Left cardiac atrium (tissue), 4 donors: ENCODE measurements at regions not wholly inside any gene's neighbourhood (a gene's known extent, or its start where the extent isn't known, plus 50 kb on each side); places are given as distances from the start of the nearest gene placed in this dataset.
A peak's percentile ranks its signal among the peaks of the same experiment; 100 is the strongest.
"Not testable (repeated sequence)": the region's sequence is repeated elsewhere in the genome, so short reads cannot be mapped to it uniquely, and the experiment has no call there.

ENCODE experiments used
- ATAC-seq, 2 donors: fragments of 200-7000 bp; cut with Tn5 transposase; one replicate each; pipeline ENCODE4 v1.9.1; 2020; ENCODE audit warnings: mild to moderate bottlenecking in 2 of 2, moderate library complexity in 2 of 2
- DNase-seq: peaks from one replicate; pipeline ENCODE4 v3.0.0-alpha.2; 2020
- intact Hi-C, 2 donors: fragments of 100-400 bp; cut with DNase I; formaldehyde crosslinking; loops; one replicate each; pipeline versions ENCODE4 v1.14.1 to v1.15.1; 2022 to 2023
- donor health status: DM: no; HTN: yes; CAD: no.
- donor health status: DM: no; HTN: yes; CAD: no; lungs with severe emphysema.
- donor health status: DM: yes; HTN: yes; CAD: no.
- donor health status: Dilated cardiomyopathy.

- DNase-seq (no peak), ATAC-seq (no peak)
- intact Hi-C loops, result no loop called here
Measured at GRCh38 chr14:80313806-80314205, 102.5 kb upstream of the DIO2 start.

GRCh38 chr14:80310938-80311750 is 99.8 kb upstream of the DIO2 start:
- peak in 1 of 2 donors; percentile 57 for ATAC-seq

GRCh38 chr14:80304125-80304766 is 92.9 kb upstream of the DIO2 start:
- DNase-seq (no peak), ATAC-seq (peak in 1 of 2 donors; percentile 40)
- intact Hi-C loops, result no loop called here

More at GRCh38 chr14:80310938-80311750, 99.8 kb upstream of the DIO2 start:
- no peak for DNase-seq
- intact Hi-C loops, result no loop called here

- ATAC-seq, result no peak
- intact Hi-C loops, result no loop called here
- no peak for DNase-seq
Measured at GRCh38 chr14:80300351-80300750, 89.0 kb upstream of the DIO2 start.

GRCh38 chr14:80298491-80299017 is 87.2 kb upstream of the DIO2 start:
- intact Hi-C loops, result no loop called here
- DNase-seq (no peak), ATAC-seq (peak in 1 of 2 donors; percentile 61)

- intact Hi-C loops, result no loop called here
Measured at GRCh38 chr14:80291101-80291500, 79.8 kb upstream of the DIO2 start.

GRCh38 chr14:80286744-80287143 is 75.4 kb upstream of the DIO2 start:
- ATAC-seq, DNase-seq, intact Hi-C loops: not testable (repeated sequence)

More at GRCh38 chr14:80291101-80291500, 79.8 kb upstream of the DIO2 start:
- DNase-seq (no peak), ATAC-seq (no peak)

GRCh38 chr14:80278293-80279023 is 67.2 kb upstream of the DIO2 start:
- intact Hi-C loops, result no loop called here
- DNase-seq (peak; percentile 44), ATAC-seq (peak; percentile 59 to 72)

GRCh38 chr14:80275208-80275850 is 64.0 kb upstream of the DIO2 start:
- DNase-seq, result no peak
- ATAC-seq, result no peak
- intact Hi-C loops, result no loop called here

- ATAC-seq, intact Hi-C loops, DNase-seq: not testable (repeated sequence)
Measured at GRCh38 chr14:80274310-80274709, 63.0 kb upstream of the DIO2 start.

GRCh38 chr14:80271389-80271788 is 60.1 kb upstream of the DIO2 start:
- ATAC-seq (no peak), DNase-seq (no peak)
- intact Hi-C loops, result no loop called here

- intact Hi-C loops, result no loop called here
- peak in 1 of 2 donors; percentile 89 for ATAC-seq
- DNase-seq, result no peak
Measured at GRCh38 chr14:80269353-80269925, 58.1 kb upstream of the DIO2 start.

- intact Hi-C loops, result no loop called here
- DNase-seq, result no peak
- ATAC-seq, result no peak
Measured at GRCh38 chr14:80266930-80267329, 55.6 kb upstream of the DIO2 start.

GRCh38 chr14:80264702-80265101 is 53.4 kb upstream of the DIO2 start:
- no peak for DNase-seq
- intact Hi-C loops, result no loop called here
- ATAC-seq, result no peak
